ENCODE measurements at regions not wholly inside any gene's neighbourhood (a gene's known extent, or its start where the extent isn't known, plus 50 kb on each side); places are given as distances from the start of the nearest gene placed in this dataset.
"Not testable (repeated sequence)": the region's sequence is repeated elsewhere in the genome, so short reads cannot be mapped to it uniquely, and the experiment has no call there.

DNA sequence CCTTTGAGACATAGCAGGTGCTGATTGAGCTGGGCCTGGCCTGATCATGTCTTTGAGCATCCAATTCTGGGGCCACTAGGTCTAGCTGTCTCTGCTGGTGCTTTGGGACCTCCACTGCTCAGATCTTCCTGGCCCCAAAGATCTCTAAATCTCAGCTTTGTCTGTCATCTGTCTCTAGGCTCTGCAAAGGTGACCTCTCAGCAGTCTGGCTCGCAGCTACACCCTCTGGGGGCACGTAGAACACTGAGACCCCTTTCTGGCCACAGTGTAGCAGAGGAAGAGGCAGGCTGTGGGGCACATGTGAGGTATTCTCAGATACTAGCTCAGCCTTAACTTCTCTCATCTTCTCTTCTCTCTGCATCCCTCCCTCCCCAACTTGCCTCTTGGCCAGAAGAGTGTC, 298.1 kb upstream of the PLGLB1 start:
- not testable (repeated sequence) for ATAC-seq

DNA sequence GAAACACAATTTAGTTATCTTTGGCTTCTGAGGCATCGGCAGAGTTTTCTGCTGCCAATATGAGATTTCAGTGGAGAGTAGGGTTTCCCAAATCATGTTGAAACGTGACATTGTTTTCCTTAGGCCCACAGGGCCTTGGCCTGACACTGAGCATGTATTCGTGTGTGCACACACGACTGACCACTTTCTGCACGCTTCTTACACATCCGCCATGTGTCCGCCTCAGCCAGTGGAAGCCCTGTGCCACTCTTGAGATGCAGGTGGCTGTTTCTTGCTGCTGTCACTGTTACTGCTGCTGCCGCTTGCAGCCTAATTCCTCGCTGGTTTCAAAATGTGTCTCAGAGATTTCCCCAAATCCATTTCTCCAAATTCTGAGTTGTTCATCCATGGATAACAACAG, 299.6 kb upstream of the PLGLB1 start:
- not testable (repeated sequence) for ATAC-seq

DNA sequence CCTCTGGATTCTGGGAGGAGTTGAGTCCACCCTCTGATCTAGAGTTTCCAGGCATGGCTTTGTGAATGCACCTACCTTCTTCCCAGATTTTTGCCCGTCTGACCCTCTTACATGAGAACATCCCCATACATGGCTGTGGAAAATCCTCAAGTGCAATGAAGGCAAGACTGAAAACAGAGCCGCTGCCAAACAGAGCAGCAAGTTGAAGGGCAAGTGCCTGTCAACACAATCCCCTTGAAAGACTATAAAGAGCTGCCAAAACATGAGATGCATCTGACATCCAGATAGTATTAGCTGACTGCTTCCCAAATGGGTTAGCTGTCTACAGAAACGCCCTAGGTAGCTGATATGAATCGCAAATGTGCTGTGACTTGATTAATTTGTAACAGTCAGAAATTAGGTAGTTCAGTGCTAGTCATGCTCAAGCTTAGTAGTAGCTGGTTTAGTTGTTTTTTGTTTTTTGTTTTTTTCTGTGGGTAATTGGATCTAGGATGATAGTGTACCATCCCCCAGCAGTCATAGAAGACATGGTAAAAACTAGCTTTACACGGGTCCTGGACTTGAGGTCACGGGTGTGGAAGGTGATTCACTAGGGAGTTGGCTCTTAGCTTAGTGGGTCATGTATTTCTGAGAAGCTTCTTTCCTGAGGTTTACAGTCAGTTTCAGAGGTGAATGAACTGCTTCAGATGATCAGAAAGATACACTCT, 302.8 kb upstream of the PLGLB1 start:
- peak; percentile 76 for ATAC-seq

DNA sequence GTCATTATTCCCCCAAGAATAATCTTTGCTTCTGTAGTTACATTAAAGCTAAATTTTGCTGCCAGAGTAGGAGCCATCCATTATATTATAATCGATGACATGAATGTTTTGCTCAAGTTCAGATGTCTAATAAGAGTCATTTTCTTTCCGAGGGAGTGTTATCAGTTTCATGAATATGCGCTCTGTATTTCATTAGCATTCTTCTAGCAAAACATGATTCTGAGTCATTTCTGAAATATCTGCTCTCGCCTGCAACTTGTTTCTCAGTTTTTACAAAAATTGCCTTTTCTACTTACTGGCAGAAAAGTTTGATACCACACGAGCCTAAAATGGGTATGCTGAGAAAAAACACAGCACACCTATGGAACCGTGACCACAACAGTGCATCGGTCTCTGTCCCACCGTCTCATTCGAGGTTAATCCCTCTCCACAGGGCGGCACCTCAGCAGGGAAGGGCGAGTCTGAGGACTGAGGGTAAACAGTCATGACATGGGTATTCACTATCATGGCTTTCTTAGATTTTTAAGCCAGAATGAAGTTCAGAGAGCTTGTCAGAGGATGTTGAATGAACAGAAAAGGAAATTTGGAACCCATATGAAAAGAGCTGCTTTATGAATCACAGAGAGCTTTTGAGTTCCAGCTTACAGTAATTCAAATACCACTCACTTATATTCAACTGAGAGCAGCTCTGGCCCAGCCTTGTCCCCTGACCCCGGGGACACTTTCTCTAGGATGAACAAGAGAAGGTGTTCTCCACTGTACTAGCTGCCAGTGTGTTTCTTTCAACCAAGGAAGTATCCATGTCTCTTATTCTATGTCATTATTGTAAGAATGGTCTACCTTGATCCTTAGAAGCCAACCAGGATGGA, 303.6 kb upstream of the PLGLB1 start:
- peak; percentile 87 for ATAC-seq

DNA sequence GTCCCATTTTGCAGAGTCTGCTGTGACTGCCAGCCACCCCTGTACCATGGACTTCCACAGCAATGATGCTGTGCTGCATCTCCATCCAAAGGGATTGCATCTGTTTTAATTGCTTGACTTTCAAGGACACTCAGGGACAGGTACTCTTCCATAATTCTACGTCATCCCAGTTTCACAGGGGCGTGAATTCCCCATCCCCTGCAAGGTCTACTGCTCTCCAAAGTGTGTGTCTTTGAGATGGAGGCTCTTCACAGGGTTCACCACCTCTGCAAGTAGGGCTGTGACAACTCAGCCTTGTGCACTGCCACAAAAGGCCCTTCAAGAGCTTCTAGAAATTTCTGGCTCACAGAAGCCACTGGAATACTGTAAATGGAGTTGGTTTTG, 304.3 kb upstream of the PLGLB1 start:
- ATAC-seq: not testable (repeated sequence)

DNA sequence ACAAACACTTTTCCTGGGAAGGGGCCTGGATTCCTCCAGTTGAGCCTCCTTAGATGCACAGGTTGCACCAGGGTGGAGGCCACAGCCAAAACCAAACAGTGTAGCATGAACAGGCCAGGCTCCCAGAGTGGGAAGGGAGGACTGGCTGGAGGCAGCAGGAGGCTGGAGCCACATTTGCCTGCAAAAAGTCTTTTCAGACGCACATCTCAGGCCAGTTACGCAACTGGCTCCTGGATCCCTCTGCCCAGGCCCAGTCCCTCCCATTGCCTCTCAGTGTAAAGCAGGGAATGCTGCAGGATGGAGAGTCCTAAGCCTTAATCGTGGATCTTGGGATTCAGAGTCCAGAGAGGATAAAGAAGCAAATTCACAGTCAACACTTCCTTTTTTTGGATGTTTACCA, 305.1 kb upstream of the PLGLB1 start:
- ATAC-seq: not testable (repeated sequence)

DNA sequence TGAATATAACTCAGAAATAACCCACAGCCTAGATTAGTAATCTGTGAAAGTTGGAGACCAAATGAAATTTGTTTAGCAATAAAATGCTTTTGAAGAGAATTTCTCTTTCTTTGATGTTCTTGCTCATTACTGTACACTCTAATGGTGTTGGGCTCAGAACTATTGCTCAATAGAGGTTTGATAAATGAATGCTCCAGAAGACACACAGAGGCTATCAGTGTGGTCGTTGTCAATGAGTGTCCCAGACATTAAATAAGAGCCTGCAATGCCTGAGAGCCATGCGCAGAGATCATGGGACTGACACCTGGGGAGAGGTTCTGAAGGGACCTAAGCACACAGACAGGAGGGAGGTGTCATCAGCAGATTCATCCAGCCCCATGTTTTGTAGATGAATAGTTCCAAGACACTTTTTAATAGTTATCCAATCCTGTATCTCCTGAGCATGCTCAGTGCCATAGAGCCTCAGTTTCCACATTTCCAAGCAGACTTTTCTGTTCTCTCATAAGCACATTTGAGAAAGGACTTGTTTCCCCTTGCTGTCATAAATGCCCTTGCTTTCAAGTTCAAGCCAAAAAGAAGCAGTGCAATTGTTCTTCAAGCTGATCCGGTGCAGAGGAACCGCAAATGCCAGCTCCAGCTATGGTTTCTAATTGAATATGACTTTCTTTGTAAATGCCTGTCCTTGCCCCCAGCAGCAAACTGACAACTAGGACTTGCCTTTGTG, 306.2 kb upstream of the PLGLB1 start:
- ATAC-seq: not testable (repeated sequence)

DNA sequence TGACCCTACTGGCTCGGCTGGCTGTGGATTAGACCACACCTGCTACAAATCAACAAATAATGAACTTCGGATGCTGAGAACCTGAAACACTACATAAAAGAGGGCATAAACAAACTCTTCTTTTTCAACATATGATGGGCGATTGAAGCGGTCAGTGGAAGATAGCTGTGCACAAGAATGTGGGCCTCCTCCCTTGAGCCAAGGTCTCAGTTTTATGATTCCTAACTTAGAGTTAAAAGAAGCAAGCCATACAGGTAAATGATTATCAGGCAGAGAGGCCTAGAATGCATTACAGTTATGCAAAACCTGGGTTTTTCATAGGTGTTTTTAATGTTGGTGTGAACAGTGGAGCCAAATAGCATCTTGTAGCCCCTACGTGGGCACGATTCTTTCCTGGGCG, 307.9 kb upstream of the PLGLB1 start:
- ATAC-seq: not testable (repeated sequence)

DNA sequence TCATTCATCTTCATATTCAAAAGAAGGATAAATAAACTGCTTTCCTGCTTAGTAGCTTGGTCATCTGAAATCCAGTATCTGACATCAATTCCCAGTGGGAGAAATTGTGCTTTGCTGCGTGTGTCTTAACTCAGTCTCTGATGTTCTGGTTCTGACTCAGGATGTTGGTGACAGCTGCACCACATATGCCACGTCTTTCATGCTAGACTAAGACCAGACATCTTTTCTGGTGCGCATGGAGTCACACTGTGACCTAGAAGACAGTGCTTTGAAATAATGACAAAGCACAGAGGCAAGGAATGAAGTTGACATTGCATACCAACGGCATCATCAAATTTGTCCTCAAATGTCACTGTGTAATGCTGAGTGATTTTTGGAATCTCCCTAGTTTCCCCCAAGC, 308.8 kb upstream of the PLGLB1 start:
- ATAC-seq: not testable (repeated sequence)

DNA sequence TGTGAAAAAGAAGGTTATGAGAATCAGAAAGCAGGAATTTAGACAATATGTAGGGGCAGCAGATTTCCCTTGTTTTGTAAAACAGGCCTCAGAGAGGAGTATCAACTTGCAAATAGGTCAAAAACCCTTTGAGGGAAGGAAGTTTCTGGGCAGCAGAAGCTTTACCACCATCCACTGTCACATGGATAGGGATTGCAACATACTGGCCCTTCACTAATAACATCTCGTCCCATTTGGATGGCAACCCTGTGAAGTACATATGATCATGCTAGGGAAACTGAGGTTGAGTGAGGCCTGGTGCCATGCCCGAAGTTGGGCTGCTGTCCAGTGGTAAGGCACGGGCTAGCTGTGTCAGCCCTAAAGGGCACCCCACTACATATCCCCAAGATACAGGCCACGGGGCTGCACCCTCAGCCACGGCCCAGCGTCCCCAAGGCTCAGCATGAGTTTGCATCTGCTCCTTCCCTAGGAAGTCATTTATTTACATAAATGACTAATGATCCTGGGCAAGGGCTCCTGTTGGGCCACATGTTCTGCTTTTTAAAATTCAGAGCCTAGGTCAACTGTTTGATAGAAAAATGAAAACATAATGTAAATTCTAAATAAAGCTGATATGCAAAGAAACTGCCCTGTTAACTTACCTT, 310.4 kb upstream of the PLGLB1 start:
- not testable (repeated sequence) for ATAC-seq

DNA sequence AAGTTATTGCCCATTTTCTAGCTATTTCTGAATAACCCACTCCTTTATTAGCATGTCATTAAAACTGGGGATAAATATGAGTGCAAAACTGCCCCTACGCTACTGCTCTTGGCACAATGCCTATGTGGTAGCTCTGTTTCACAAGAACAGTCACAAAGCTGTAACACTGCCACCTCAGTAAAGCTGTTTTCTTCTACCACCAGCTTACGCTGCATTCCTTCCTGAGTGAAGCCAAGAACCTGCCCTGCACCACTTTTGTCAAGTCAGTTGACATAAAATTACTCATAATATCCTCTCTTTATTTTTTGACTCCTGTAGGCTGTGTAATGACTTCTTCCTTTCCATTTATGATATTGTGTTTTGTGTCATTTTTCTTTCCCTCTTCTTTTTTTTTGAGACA, 313.2 kb upstream of the PLGLB1 start:
- not testable (repeated sequence) for ATAC-seq

DNA sequence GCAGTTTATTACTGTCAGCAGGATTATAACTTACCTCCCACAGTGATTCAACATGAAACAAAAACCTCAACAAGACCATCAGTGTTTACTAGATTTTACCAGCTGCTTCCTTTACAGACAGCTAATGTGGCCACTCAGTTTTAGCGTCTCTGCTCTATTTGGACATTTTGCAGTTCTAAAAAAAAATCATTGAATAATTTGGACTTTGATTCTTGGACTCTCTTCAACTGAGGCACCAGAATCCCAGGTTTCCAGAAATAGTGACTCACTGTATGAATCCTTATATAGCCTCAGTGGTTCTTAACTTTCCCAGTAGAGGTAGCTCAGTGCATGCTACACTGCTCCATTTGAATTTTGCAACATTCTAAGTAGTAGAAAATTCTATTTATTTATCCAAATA, 317.4 kb upstream of the PLGLB1 start:
- peak; percentile 73 for ATAC-seq

DNA sequence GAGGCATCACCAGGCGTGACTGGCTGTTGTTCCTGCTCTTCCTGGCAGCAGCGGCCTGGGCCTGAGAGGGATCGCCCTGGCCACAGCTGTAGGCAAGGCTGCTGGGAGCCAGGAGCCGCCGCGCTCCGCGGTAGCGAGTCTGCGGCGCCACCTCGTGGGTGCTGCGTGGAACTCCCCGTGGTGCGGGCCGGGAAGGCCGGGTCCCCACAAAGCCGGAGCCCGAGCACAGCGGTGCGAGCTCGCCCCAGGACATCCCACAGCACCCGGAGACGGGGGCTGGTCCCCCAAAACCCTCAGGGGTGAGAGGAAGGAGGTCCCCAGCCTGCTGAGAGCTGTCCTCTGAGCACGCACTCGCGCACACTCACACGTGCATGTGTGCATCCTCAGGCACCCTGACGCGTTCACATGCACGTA, 320.0 kb upstream of the PLGLB1 start:
- not testable (repeated sequence) for ATAC-seq

DNA sequence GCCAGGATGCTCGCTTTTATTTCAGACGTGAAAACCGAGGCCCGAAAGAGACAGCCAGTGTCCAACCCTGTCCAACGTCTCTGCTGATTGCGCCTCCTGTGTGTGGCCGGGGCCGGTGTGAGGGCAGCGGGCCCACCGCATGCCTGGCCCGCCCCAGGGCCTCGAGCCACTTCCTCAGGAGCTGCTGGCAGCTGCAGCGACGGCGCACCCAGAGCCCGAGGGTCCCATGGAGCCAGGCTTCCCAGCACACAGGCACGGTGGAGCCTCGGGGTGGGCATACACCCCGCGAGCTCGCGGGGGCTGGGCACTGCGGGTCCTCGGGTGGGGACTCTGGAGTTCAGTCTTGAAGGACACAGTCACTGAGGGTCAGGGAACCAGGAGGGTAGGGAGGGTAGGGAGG, 320.5 kb upstream of the PLGLB1 start:
- not testable (repeated sequence) for ATAC-seq

DNA sequence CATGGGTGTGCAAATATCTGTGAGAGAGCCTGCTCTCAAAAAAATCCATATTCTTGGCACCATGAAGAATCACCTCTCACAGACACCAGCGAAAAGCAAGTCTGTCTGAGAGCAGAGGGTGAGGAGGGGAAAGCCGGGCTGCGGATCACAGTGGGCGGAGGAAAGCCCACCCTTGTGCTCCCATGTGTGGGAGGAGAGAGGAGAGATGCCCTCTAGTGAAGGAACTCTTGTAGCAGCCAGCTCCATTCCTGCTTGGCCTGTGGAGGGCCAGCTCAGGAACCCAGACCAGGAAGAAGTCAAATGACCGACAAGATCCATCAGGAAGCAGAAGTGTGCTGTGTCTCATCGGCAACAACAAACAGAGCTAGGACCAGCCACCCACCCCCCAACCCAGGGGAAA, 321.7 kb upstream of the PLGLB1 start:
- ATAC-seq: not testable (repeated sequence)

DNA sequence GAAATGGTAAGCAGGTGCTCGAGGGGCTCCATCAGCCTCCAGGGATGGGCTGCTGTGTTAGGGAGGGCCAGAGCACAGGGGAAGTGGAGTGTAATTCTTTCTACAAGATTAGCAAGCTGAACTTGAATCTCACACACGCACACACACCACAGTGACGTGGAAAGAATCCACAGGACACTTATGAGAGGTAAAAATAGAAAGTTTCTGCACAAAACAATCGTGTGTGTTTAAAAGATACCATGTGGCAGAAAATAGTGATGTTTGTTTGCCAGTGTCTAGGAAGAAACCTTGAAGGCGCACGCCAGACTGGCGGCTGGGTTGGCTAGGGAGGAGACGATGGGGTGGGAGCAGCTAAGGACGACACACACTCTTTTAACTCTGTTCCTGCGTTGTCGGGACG, 323.6 kb upstream of the PLGLB1 start:
- not testable (repeated sequence) for ATAC-seq

DNA sequence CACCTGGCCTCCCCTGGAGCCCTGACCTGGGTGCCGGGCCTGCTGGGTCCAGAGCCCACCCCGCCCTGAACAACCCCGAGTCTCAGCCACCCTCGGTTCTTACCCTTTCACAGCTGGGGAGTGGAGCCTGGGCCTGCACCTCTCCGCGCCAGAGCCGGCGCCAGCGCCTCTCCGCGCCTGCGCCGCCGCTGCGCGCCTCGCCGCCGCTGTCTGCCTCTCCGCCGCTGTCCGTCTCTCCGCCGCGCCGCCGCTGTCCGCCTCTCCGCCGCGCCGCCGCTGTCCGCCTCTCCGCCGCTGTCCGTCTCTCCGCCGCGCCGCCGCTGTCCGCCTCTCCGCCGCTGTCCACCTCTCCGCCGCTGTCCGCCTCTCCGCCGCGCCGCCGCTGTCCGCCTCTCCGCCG, 326.9 kb upstream of the PLGLB1 start:
- ATAC-seq: not testable (repeated sequence)

DNA sequence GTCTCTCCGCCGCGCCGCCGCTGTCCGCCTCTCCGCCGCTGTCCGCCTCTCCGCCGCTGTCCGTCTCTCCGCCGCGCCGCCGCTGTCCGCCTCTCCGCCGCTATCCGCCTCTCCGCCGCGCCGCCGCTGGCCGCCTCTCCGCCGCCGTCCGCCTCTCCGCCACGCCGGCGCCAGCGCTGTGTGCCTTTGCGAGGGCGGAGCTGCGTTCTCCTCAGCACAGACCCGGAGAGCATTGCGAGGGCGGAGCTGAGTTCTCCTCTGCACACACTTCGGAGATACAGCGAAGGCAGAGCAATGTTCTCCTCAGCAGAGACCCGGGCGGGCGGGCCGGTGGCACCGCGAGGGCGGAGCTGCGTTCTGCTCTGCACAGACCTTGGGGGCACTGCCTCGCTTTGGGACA, 327.4 kb upstream of the PLGLB1 start:
- ATAC-seq: not testable (repeated sequence)

DNA sequence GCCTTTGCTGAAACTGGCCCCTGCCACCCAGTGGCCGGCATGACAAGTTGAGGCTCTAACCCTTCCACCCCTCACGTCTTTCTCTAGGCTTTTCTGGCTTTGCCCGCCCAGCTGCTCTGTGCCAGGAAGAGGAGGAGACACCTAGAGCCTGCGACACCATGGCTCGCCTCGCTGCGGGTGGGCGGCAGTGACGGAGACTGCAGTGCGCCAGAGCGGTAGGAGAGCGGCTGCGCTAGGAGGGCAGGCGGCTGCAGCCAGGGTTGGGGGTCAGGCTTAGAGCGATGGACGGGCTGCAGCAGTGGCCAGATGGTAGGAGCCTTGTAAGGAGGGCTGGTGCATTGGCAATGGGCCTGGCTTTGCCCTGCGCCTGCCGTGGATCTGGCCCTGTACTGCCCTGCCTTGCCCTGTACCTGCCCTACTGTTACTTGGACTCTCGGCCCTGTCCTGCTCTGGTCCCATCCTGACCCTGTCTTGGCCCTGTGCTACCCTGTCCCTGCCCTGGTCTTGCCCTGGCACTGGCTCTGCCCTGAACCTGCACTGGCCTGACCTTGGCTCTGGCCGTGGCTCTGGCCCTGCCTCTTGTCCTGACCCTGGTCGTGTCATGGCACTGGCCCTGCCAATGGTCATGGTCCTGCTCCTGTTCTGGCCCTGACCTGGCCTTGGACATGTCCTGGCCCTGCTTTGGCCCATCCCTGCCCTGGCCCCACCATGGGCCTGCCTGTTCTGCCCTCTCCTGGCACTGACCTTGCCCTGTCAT, 330.7 kb upstream of the PLGLB1 start:
- not testable (repeated sequence) for ATAC-seq

DNA sequence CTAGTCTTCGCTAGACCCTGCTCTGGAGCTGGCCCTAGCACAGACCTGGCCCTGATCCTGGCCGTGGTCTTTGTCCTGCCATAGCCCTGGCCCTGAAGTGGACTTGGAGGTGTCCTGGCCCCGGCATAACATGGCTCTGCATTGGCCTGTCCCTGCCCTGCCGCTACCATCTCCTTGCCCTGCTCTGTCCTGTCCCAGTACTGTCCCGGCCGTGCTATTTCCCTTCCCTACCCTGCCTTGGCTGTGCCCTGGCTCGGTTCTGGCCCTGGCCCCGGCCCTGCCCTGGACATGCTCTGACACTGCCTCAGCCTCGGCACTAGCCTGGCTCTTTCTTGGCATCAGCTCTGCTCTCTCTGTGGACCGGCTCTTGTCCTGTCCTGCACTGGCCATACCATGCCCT, 331.8 kb upstream of the PLGLB1 start:
- ATAC-seq: not testable (repeated sequence)

DNA sequence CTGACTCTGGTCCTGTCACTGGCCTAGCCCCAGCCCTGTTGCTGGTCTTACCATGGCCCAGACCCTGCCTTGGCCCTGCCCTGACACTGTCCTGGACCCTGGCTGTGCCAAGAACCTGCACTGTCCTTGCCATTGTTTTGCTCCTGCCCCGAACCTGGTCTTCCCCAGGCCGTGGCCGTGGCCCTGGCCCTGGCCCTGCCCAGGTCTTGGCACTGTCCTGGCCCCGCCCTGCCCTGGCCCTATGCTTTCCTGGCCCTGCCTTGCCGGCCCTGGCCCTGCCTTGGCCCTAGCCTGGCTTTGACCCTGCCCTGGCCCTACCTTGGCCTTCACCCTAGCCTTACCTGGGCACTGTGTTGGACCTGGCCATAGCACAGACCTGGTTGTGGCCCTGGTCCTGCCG, 332.5 kb upstream of the PLGLB1 start:
- ATAC-seq: not testable (repeated sequence)

DNA sequence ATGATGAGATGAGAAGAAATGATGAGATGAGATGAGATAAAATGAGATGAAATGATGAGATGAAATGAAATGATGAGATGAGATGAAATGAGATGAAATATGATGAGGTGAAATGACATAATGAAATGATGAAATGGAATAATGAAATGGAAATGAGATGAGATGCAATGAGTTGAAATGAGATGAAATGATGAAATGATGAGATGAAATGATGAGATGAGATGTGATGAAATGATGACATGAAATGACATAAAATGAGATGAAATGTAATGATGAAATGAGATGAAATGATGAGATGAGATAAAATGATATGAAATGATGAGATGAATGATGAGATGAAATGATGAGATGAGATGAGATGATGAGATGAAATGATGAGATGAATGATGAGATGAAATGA, 338.6 kb upstream of the PLGLB1 start:
- ATAC-seq: not testable (repeated sequence)

Data from SK-N-SH treated with all-trans-retinoic acid at 6 μM for 48 hours (cell line).